NCI-H226 (cell line): ENCODE measurements at regions not wholly inside any gene's neighbourhood (a gene's known extent, or its start where the extent isn't known, plus 50 kb on each side); places are given as distances from the start of the nearest gene placed in this dataset.

Experiments used
- DNase-seq: peaks from one replicate; pipeline ENCODE4 v3.0.0-alpha.2; 2015

DNA sequence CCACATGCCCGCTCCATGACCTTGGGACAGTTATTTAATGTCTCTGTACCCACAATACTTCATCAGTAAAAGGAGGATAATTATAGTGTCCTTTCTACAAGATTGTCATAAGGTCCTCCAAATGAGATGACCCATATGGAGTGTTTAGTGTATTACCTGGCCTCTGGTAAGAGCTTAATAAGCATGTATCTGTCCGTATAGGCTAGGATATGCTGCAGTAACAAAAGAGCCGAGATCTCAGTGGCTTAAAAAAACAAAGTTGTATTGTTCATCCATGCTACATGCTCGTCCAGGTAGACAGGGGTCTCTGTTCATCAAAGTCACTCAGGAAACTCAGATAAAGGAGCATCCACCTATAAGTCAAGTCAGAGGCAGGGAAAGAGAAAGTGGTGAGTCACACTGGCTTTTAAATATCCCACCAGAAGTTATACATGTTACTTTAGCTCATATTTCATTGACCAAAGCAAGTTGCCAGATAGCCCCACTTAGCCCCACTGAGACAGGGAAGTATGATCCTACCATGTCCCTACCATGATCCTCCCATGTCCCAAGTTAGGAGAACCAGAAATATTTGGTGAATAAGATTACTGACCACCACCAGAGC lies 53.0 kb upstream of the KAZN start:
- DNase-seq, result no peak

DNA sequence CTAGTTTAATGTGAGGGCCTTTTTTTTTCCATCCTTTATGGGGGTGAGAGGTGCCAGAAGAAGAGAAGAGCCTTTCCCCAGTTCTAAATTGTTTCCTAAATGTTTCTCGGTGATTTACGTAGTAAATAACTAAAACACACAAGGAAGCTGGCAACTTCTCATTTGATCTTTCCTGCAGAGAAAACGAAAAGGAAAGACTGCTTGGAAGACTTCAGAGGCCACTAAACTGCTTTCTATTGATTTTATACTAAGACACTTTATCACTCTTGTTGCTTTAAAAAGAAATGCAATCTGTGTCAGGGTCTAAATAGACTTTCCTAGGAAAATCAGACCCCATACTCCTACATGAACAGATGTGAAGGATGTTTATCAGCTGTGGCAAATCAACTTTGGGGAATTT lies 52.1 kb upstream of the KAZN start:
- no peak for DNase-seq
